RWPE2 (cell line): ENCODE measurements at regions not wholly inside any gene's neighbourhood (a gene's known extent, or its start where the extent isn't known, plus 50 kb on each side); places are given as distances from the start of the nearest gene placed in this dataset.

Experiments
- ATAC-seq: fragments of 200-7000 bp; cut with Tn5 transposase; 3 replicates; pipeline ENCODE4 v1.9.1; 2021; ENCODE audit warnings: low read depth
- DNase-seq: peaks from one replicate; pipeline ENCODE4 v3.0.0-alpha.2; 2020; ENCODE audit warnings: low spot score
- H3K27ac ChIP-seq: fragments of 450-650 bp; 2 replicates; pipeline ENCODE4 v1.5.1; 2017; ENCODE audit warnings: mild to moderate bottlenecking; ENCODE audit not compliant: poor library complexity, severe bottlenecking
- H3K27me3 ChIP-seq: fragments of 250-450 bp; sonication (Bioruptor Pico); 2 replicates; pipeline ENCODE4 v1.5.1; 2021; ENCODE audit warnings: mild to moderate bottlenecking, moderate library complexity; ENCODE audit not compliant: insufficient read depth, poor library complexity, severe bottlenecking
- H3K36me3 ChIP-seq: fragments of 250-450 bp; sonication (Bioruptor Pico); 2 replicates; pipeline ENCODE4 v1.5.1; 2020; ENCODE audit warnings: low read depth, mild to moderate bottlenecking, moderate library complexity
- H3K4me1 ChIP-seq: fragments of 250-450 bp; sonication (Bioruptor Pico); 2 replicates; pipeline ENCODE4 v1.5.1; 2021; ENCODE audit warnings: mild to moderate bottlenecking, moderate library complexity; ENCODE audit not compliant: insufficient read depth, poor library complexity, severe bottlenecking
- H3K4me3 ChIP-seq: fragments of 250-450 bp; sonication (Bioruptor Pico); 2 replicates; pipeline ENCODE4 v1.5.1; 2021; ENCODE audit warnings: mild to moderate bottlenecking, moderate library complexity; ENCODE audit not compliant: severe bottlenecking
- H3K9me3 ChIP-seq: fragments of 250-450 bp; sonication (Bioruptor Pico); 2 replicates; pipeline ENCODE4 v1.5.1; 2021; ENCODE audit warnings: mild to moderate bottlenecking, moderate library complexity; ENCODE audit not compliant: severe bottlenecking
- TF ChIP-seq, protein P1 (sequence below): fragments of 450-650 bp; IDR thresholded peaks from one replicate; pipeline ENCODE4 v1.5.1; 2017; ENCODE audit warnings: mild to moderate bottlenecking, moderate library complexity; ENCODE audit not compliant: poor library complexity, severe bottlenecking

DNA sequence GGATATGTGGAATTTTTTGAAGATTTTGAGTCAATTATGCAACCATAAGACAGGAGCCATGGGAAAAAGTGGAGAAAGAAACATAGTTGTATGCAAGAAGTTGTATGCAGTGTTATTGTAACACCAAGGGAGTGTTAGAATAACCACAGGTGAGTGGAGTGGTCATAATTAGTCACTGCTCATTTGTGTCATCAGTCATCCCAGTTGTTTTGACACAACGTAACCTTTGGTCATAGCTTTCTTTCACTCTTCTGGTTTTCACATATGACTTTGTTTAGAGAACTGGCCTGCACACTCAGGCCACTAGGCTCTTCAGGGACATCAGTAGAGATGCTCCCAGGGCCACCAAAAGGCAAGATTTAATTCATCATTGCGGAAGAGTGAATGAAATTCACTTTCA lies 158.7 kb upstream of the HMHB1 start:
- H3K4me3 ChIP-seq: no peak overlapping the region
- TF ChIP-seq, protein P1, sequence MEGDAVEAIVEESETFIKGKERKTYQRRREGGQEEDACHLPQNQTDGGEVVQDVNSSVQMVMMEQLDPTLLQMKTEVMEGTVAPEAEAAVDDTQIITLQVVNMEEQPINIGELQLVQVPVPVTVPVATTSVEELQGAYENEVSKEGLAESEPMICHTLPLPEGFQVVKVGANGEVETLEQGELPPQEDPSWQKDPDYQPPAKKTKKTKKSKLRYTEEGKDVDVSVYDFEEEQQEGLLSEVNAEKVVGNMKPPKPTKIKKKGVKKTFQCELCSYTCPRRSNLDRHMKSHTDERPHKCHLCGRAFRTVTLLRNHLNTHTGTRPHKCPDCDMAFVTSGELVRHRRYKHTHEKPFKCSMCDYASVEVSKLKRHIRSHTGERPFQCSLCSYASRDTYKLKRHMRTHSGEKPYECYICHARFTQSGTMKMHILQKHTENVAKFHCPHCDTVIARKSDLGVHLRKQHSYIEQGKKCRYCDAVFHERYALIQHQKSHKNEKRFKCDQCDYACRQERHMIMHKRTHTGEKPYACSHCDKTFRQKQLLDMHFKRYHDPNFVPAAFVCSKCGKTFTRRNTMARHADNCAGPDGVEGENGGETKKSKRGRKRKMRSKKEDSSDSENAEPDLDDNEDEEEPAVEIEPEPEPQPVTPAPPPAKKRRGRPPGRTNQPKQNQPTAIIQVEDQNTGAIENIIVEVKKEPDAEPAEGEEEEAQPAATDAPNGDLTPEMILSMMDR: no peak
- no peak overlapping the region for H3K27ac ChIP-seq
- no peaks in the 10 kb centered on the region for H3K27me3 ChIP-seq
- DNase-seq (no peak), ATAC-seq (peak; percentile 68; the same call in 2 of the 3 replicates)
- H3K36me3 ChIP-seq: no peaks in the 10 kb centered on the region
- H3K9me3 ChIP-seq: no peaks in the 10 kb centered on the region
- no peaks in the 10 kb centered on the region for H3K4me1 ChIP-seq

DNA sequence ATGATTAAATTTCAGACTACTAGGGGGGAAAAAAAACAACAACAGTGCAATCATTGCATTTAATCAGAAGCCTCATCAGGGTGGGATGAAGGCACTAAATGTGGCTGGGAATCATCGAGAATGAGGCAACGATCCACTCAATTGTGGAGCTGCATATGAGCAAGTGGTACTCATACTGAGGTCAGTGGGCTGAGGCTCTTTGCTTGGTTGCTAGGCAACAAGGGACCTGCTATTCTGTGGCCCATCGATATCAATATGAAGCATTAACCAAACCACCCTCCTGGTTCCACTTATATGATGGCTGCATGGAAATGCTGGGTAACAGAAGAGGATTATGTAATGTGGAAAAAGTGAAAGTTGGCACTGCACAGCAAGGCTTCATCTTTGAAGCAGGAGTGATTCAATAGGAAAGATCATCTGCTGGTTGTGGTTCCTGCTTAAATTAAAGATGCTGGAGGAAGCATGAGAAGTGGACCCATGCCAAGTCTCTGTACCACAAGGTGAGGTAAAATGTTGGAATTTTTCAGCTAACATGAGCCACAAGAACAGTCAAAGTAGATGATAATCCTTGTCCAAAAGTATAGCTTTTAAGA lies 159.8 kb upstream of the HMHB1 start:
- no peaks in the 10 kb centered on the region for H3K4me1 ChIP-seq
- no peak overlapping the region for H3K4me3 ChIP-seq
- no peaks in the 10 kb centered on the region for H3K36me3 ChIP-seq
- TF ChIP-seq, protein P1: no peak
- no peak overlapping the region for H3K27ac ChIP-seq
- ATAC-seq (no peak), DNase-seq (no peak)
- H3K27me3 ChIP-seq: no peaks in the 10 kb centered on the region
- H3K9me3 ChIP-seq: no peaks in the 10 kb centered on the region

DNA sequence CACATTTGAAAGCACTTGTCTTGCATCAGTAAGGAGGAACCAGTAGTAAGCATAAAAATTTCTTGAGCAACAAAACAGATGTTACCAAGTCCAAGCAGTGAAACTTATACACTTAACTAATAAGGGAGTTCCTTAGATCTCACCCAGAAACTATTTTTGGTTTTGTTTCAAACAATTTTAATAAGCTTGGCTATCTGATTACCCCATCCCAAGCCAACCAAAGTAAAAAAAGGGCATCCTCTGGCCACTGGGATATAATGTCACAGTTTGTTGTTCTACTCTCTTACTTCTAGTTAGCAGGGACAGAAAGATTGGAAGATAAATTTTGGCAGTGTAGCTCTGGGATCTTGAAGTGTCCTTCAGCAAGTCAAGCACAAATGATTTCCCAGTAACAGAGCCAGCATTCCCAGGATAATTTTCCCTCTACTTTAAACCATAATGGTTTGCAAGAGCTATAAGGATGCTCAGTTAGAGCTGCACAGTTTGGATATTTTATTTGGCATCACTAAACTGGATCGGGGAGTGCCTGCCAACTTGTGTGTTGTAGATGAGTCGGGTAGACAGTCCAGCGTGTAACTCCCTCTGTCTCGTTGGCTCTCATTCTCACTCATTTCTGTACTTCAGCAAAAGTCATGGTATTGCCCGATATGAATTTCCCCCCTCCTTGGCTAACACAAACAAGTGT lies 161.9 kb upstream of the HMHB1 start:
- no peak for ATAC-seq
- Histone ChIP-seq H3K36me3 (no peaks in the 10 kb centered on the region), H3K4me3 (no peak overlapping the region), H3K27ac (no peak overlapping the region), H3K4me1 (no peaks in the 10 kb centered on the region), H3K9me3 (no peaks in the 10 kb centered on the region), H3K27me3 (no peaks in the 10 kb centered on the region)
- DNase-seq: no peak
- TF ChIP-seq, protein P1: no peak

DNA sequence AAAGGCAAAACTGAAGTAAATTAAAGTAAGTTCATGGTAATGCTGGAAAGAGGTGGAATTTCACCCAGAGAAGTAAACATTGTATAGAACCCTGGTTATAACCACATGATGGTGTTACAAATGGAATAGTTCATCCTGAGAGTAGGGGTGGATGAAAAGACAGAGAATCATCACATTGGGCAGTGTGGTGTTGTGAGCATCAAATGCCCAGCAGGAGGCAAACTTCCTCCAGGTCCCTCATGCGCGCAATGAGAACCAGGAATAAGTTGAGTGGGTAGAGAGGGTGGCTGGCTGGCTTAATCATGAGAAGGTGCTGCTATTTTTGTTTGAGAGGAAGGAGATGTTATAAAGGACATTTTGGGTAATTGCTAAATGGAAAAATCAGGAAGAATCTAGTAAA lies 163.3 kb upstream of the HMHB1 start:
- ATAC-seq (no peak), DNase-seq (no peak)
- no peaks in the 10 kb centered on the region for H3K9me3 ChIP-seq

DNA sequence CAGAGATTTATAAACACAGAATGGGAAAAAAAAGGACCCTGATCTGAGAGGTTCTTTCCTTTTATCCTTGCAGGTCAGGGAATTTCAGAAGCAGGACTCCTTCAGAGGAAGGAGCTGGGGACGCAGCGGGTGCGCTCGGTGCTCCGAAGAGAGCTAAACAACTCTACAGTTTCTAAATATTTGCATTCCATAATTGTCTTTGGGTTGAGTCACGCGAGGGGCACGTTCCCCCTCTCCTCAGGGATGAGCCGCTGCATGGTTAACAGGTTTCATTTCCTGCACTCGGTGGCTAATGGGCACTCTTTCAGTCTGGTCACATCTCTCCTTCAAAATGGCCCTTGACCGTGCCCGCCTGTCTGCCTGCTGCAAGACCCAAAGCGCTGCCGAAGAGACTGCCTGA lies 165.0 kb upstream of the HMHB1 start:
- Histone ChIP-seq H3K27me3 (no peaks in the 10 kb centered on the region), H3K36me3 (no peaks in the 10 kb centered on the region), H3K4me3 (no peak overlapping the region), H3K4me1 (no peaks in the 10 kb centered on the region), H3K27ac (no peak overlapping the region), H3K9me3 (no peaks in the 10 kb centered on the region)
- no peak for ATAC-seq
- TF ChIP-seq, protein P1: no peak
- DNase-seq: no peak

More for the DNA sequence above, 163.3 kb upstream of the HMHB1 start:
- H3K27me3 ChIP-seq: no peaks in the 10 kb centered on the region
- no peak overlapping the region for H3K4me3 ChIP-seq
- H3K27ac ChIP-seq: no peak overlapping the region
- TF ChIP-seq, protein P1: no peak
- H3K4me1 ChIP-seq: no peaks in the 10 kb centered on the region
- no peaks in the 10 kb centered on the region for H3K36me3 ChIP-seq
